ENCODE measurements at regions not wholly inside any gene's neighbourhood (a gene's known extent, or its start where the extent isn't known, plus 50 kb on each side); places are given as distances from the start of the nearest gene placed in this dataset.
"Not testable (repeated sequence)": the region's sequence is repeated elsewhere in the genome, so short reads cannot be mapped to it uniquely, and the experiment has no call there.

GRCh38 chr7:119696336-119696735 lies 576.6 kb upstream of the KCND2 start:
- DNase-seq (ENCODE audit: low read depth): no peak

- DNase-seq (ENCODE audit: low read depth): no peak
Measured at GRCh38 chr7:119703895-119704294, 569.1 kb upstream of the KCND2 start.

- no peak for DNase-seq (ENCODE audit: low read depth)
Measured at GRCh38 chr7:119706608-119707007, 566.4 kb upstream of the KCND2 start.

- DNase-seq (ENCODE audit: low read depth): no peak
Measured at GRCh38 chr7:119708891-119709290, 564.1 kb upstream of the KCND2 start.

GRCh38 chr7:119711104-119711503 lies 561.9 kb upstream of the KCND2 start:
- no peak for DNase-seq (ENCODE audit: low read depth)

- no peak for DNase-seq (ENCODE audit: low read depth)
Measured at GRCh38 chr7:119712886-119713462, 560.0 kb upstream of the KCND2 start.

- no peak for DNase-seq (ENCODE audit: low read depth)
Measured at GRCh38 chr7:119713606-119714005, 559.4 kb upstream of the KCND2 start.

GRCh38 chr7:119720541-119720940 lies 552.4 kb upstream of the KCND2 start:
- peak; percentile 17 for DNase-seq (ENCODE audit: low read depth)

GRCh38 chr7:119724041-119724792 lies 548.8 kb upstream of the KCND2 start:
- DNase-seq (ENCODE audit: low read depth): no peak

- DNase-seq (ENCODE audit: low read depth): no peak
Measured at GRCh38 chr7:119733127-119733879, 539.7 kb upstream of the KCND2 start.

GRCh38 chr7:119737390-119737789 lies 535.6 kb upstream of the KCND2 start:
- no peak for DNase-seq (ENCODE audit: low read depth)

- not testable (repeated sequence) for DNase-seq (ENCODE audit: low read depth)
Measured at GRCh38 chr7:119745280-119745679, 527.7 kb upstream of the KCND2 start.

GRCh38 chr7:119748251-119748860 lies 524.6 kb upstream of the KCND2 start:
- no peak for DNase-seq (ENCODE audit: low read depth)

GRCh38 chr7:119748991-119749390 lies 524.0 kb upstream of the KCND2 start:
- no peak for DNase-seq (ENCODE audit: low read depth)

- no peak for DNase-seq (ENCODE audit: low read depth)
Measured at GRCh38 chr7:119756687-119757086, 516.3 kb upstream of the KCND2 start.

- DNase-seq (ENCODE audit: low read depth): no peak
Measured at GRCh38 chr7:119758254-119758653, 514.7 kb upstream of the KCND2 start.

- DNase-seq (ENCODE audit: low read depth): no peak
Measured at GRCh38 chr7:119761776-119762175, 511.2 kb upstream of the KCND2 start.

- no peak for DNase-seq (ENCODE audit: low read depth)
Measured at GRCh38 chr7:119782286-119782685, 490.7 kb upstream of the KCND2 start.

GRCh38 chr7:119783799-119784198 lies 489.2 kb upstream of the KCND2 start:
- peak; percentile 1 for DNase-seq (ENCODE audit: low read depth)

GRCh38 chr7:119802147-119802546 lies 470.8 kb upstream of the KCND2 start:
- DNase-seq (ENCODE audit: low read depth): no peak

- DNase-seq (ENCODE audit: low read depth): no peak
Measured at GRCh38 chr7:119825091-119825655, 447.8 kb upstream of the KCND2 start.

GRCh38 chr7:119826547-119826946 lies 446.4 kb upstream of the KCND2 start:
- no peak for DNase-seq (ENCODE audit: low read depth)

Data from M059J (cell line).